22Rv1 (cell line): ENCODE measurements at regions not wholly inside any gene's neighbourhood (a gene's known extent, or its start where the extent isn't known, plus 50 kb on each side); places are given as distances from the start of the nearest gene placed in this dataset.

Experiments used
- H3K27ac ChIP-seq: fragments of 450-650 bp; 2 replicates; pipeline ENCODE4 v1.5.1; 2017
- CTCF ChIP-seq: fragments of 450-650 bp; IDR thresholded peaks from 2 replicates; pipeline ENCODE4 v1.5.1; 2017; ENCODE audit warnings: mild to moderate bottlenecking
- ZFX ChIP-seq: fragments of 450-650 bp; IDR thresholded peaks from 2 replicates; pipeline ENCODE4 v1.6.1; 2017; ENCODE audit warnings: antibody characterized with exemption, borderline replicate concordance

GRCh38 chr2:146939991-146940685 lies 904.7 kb upstream of the ACVR2A start:
- H3K27ac ChIP-seq = no peak overlapping the region
- TF ChIP-seq CTCF (no peak), ZFX (no peak)

- H3K27ac ChIP-seq = no peak overlapping the region
- TF ChIP-seq ZFX (no peak), CTCF (no peak)
Measured at GRCh38 chr2:146934921-146935320, 909.9 kb upstream of the ACVR2A start.

GRCh38 chr2:146931109-146931508 lies 913.7 kb upstream of the ACVR2A start:
- TF ChIP-seq CTCF = no peak
- TF ChIP-seq ZFX = no peak

GRCh38 chr2:146927080-146927711 lies 917.6 kb upstream of the ACVR2A start:
- H3K27ac ChIP-seq = no peak overlapping the region
- TF ChIP-seq CTCF = peak; percentile 37
- no peak for TF ChIP-seq ZFX

More at GRCh38 chr2:146931109-146931508, 913.7 kb upstream of the ACVR2A start:
- H3K27ac ChIP-seq = no peak overlapping the region

- no peak for TF ChIP-seq ZFX
- TF ChIP-seq CTCF = no peak
- no peak overlapping the region for H3K27ac ChIP-seq
Measured at GRCh38 chr2:146918280-146918679, 926.5 kb upstream of the ACVR2A start.

- H3K27ac ChIP-seq = no peak overlapping the region
- TF ChIP-seq ZFX = no peak
- no peak for TF ChIP-seq CTCF
Measured at GRCh38 chr2:146917431-146918042, 927.3 kb upstream of the ACVR2A start.

- no peak for TF ChIP-seq ZFX
- no peak for TF ChIP-seq CTCF
- no peak overlapping the region for H3K27ac ChIP-seq
Measured at GRCh38 chr2:146916914-146917313, 927.9 kb upstream of the ACVR2A start.
